Amniotic epithelial cell (primary cell): ENCODE measurements at regions not wholly inside any gene's neighbourhood (a gene's known extent, or its start where the extent isn't known, plus 50 kb on each side); places are given as distances from the start of the nearest gene placed in this dataset.

Experiments used
- DNase-seq: peaks from one replicate; pipeline ENCODE4 v3.0.0-alpha.2; 2010; ENCODE audit warnings: low read depth

- no peak for DNase-seq
These were observed 250.2 kb upstream of the CIBAR2 start for GRCh38 chr16:85362443-85362842.

- DNase-seq = peak; percentile 42
These were observed 249.7 kb upstream of the GSE1 start for GRCh38 chr16:85363427-85363826.

- peak; percentile 96 for DNase-seq
These were observed 249.2 kb upstream of the GSE1 start for GRCh38 chr16:85363881-85364280.

GRCh38 chr16:85364323-85365040 lies 248.6 kb upstream of the GSE1 start:
- peak; percentile 74 for DNase-seq

- DNase-seq = no peak
These were observed 248.0 kb upstream of the GSE1 start for GRCh38 chr16:85365120-85365519.

GRCh38 chr16:85366031-85366763 lies 246.9 kb upstream of the GSE1 start:
- DNase-seq = no peak

- DNase-seq = no peak
These were observed 245.6 kb upstream of the GSE1 start for GRCh38 chr16:85367485-85367884.

GRCh38 chr16:85369060-85369459 lies 244.1 kb upstream of the GSE1 start:
- no peak for DNase-seq

GRCh38 chr16:85369741-85370528 lies 243.2 kb upstream of the GSE1 start:
- peak; percentile 57 for DNase-seq

- no peak for DNase-seq
These were observed 242.6 kb upstream of the GSE1 start for GRCh38 chr16:85370543-85370880.

GRCh38 chr16:85370881-85371651 lies 242.1 kb upstream of the GSE1 start:
- peak; percentile 84 for DNase-seq

- DNase-seq = no peak
These were observed 241.2 kb upstream of the GSE1 start for GRCh38 chr16:85371948-85372347.

- peak; percentile 83 for DNase-seq
These were observed 240.3 kb upstream of the GSE1 start for GRCh38 chr16:85372627-85373372.

- DNase-seq = no peak
These were observed 239.2 kb upstream of the GSE1 start for GRCh38 chr16:85373741-85374570.

- no peak for DNase-seq
These were observed 238.6 kb upstream of the GSE1 start for GRCh38 chr16:85374571-85374872.

- no peak for DNase-seq
These were observed 237.8 kb upstream of the GSE1 start for GRCh38 chr16:85375282-85375681.

- DNase-seq = no peak
These were observed 236.6 kb upstream of the GSE1 start for GRCh38 chr16:85376292-85377095.

- peak; percentile 95 for DNase-seq
These were observed 235.6 kb upstream of the GSE1 start for GRCh38 chr16:85377388-85378144.
